NCI-H345 (cell line): ENCODE measurements at regions not wholly inside any gene's neighbourhood (a gene's known extent, or its start where the extent isn't known, plus 50 kb on each side); places are given as distances from the start of the nearest gene placed in this dataset.

Experiments
- DNase-seq: peaks from one replicate; lab custom pipeline; 2025; lab: John Stamatoyannopoulos, UW

DNA sequence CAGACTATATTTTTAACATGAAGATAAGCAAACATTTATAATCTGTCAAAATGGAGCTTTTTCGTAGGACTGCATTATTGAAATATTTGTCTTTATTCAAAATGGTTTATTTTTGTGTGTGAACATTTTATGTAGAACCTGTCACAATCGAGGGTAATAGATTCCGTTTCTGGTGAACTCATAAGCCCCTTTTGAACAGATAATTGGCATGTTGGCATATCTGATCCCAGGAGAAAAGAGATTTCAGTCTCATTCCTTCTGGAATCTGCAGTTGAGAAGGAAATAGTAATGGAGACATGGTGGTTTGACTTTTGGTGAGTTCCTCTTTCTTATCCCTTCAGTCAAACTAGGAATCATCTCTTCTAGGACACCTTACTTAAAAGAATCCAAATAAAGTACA is 427.9 kb upstream of the B3GALT2 start:
- DNase-seq = no peak

- no peak for DNase-seq
Measured at GRCh38 chr1:193613041-193613440, 426.6 kb upstream of the B3GALT2 start.

DNA sequence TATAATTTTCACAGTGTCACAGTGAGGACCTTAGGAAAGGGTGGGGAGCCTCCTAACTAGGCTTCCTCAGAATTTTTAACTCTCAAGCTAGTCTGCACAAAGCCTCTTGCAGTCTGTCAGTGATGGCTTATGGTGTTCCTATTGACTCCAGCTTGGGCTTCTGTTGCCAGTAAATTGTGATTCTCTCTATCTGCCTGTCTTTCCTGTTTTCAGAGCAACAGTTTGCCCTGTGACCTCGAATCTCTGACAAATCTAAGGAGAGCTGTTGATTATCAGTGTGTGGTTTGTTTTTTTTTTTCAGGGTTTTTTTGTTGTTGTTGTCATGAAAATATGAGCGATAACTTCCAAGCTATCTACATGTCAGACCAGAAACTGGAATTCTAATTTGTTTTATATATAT is 423.2 kb upstream of the B3GALT2 start:
- DNase-seq = no peak

- DNase-seq = no peak
Measured at GRCh38 chr1:193607787-193608186, 421.4 kb upstream of the B3GALT2 start.

- no peak for DNase-seq
Measured at GRCh38 chr1:193606035-193606434, 419.6 kb upstream of the B3GALT2 start.

DNA sequence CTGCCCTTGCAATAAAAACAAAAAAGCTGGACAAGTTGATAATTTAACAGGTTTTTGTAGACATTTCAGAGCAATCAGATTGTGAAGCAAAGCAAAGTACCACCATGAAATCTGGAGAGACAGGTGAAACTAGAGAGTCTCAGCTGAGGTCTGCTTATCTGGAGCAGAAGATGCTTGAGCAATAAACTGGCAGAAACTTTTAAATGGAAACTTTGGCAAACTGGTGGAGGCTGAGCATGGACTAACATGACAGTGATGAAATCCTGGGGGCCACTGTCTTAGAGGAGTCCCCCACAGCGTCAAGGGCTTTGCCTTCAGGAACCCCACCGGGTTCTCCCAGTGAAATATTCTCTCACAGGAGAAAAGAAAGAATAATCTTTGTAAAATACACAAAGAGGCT is 416.3 kb upstream of the B3GALT2 start:
- no peak for DNase-seq

GRCh38 chr1:193593147-193593885 is 406.9 kb upstream of the B3GALT2 start:
- DNase-seq = no peak

GRCh38 chr1:193592317-193592716 is 405.9 kb upstream of the B3GALT2 start:
- DNase-seq = no peak

GRCh38 chr1:193590102-193590501 is 403.7 kb upstream of the B3GALT2 start:
- DNase-seq = peak; percentile 20

DNA sequence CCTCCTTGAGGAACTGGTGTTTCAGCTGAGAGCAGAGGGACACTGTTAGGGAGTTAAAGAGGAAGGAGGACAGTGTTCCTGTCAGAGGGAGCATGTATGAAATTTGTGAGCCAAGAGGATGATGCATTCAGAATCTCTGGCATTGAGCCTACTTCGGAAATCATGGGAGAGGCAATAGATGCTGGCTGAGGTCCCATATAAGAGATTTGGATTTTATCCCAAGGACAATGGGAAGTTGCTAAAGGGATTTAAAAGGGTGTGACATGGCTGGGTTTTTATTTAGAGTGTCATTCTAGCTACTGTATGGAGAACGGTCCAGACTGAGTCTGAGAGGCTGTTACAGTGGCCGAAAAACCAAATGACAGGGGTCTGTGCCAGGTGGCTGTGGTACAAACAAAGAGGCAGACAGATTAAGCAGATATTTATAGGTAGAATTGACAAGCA is 403.2 kb upstream of the B3GALT2 start:
- DNase-seq = peak; percentile 65

DNA sequence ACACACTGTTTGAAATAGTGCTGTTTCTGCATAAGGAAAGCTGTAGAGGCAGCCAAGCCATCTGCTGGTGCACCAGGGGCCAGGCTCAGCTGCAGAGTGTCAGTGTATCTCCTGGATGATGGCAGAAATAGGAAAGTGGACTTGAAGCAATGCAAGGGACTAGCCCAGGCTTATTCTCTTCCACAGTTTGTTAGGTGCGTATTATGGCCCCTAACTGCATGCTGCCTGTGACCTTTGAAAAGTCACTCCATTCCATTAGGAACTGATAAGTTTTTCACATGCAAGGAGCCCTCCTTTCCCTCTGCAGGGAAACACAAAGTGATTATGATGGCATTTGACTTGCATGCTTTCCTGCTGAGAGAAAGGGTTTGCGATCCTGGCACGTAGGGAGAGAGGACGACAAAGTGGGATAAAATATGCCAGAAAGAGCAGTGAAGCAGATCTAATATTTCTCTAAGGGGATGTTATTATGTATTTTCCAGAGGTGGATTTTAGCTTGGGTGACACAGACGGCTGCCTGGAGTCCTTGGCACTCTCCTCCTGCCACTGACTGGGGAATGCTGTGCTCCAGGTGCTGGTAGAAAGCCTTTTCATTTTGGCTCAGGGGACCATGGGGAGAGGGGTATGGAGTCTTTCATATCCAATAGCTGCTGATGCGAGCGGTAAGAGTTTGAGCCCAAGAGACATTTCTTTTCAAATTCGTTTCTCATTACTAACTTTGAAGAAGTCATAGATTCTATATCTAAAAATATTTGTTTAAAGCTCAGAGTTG is 402.1 kb upstream of the B3GALT2 start:
- DNase-seq = peak; percentile 15

DNA sequence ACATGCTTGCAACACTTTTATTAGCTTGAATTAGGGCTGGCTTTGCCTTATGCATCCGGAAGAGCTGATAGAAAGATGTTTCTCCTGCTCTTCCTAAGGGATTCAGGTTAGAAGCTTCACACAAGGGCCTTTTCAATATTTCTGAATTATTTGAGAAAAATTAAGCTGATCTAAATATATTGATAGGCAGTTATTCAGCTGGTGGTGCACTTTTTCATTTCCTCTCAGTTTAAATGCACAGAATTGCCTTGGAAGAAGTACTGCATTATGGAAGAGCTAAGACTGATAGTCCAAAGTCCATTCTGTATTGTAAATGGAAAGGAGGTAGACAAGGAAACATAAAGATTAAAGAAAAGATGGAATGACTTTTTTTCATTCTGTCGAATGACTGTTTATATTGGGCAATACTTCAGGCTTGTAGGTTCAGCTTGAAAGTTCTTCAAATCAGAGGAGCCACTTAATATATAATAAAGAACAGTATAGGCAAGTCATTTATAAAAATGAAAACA is 398.4 kb upstream of the B3GALT2 start:
- DNase-seq = no peak

GRCh38 chr1:193581341-193581740 is 394.9 kb upstream of the B3GALT2 start:
- DNase-seq = no peak

DNA sequence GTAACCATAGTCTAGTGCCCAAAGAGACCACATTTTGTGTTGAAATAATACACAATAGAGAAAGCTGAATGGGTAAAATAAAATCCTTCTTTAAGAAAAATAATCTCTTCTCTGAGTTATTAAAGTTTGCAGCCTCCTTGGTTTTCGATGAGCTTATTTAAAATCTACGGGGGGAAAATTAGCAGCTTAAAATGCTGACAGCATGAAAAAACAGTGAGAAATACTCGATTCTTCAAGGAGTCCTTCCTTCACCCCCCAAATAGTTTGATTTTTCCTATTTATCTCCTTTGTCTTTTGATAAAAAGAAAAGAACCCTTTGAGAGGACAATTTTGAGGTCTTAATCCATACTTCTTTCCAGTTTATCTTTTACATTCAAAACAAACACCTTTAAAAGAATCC is 394.0 kb upstream of the B3GALT2 start:
- no peak for DNase-seq

DNA sequence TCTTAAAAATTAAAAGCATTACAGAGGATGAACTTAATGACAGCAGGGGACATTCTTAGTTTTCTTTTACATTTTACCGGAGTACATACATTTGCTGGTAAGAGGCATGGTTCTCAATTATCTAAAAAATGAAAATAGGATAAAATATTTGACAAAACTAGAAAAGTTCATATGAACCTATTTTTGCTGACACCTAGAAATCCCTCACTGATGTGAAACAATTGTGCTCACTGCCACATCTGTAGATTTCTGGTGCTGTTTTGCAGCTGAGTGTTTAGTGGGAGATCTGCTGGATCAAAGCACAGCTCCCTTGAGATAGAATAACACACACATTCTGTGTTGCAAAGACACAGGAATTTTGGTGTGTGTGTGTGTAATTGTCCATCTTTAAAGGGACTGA is 392.9 kb upstream of the B3GALT2 start:
- no peak for DNase-seq

GRCh38 chr1:193574913-193575312 is 388.5 kb upstream of the B3GALT2 start:
- no peak for DNase-seq

- DNase-seq = no peak
Measured at GRCh38 chr1:193569983-193570269, 383.5 kb upstream of the B3GALT2 start.

GRCh38 chr1:193569096-193569982 is 382.9 kb upstream of the B3GALT2 start:
- no peak for DNase-seq

- DNase-seq = no peak
Measured at GRCh38 chr1:193568512-193568911, 382.1 kb upstream of the B3GALT2 start.

DNA sequence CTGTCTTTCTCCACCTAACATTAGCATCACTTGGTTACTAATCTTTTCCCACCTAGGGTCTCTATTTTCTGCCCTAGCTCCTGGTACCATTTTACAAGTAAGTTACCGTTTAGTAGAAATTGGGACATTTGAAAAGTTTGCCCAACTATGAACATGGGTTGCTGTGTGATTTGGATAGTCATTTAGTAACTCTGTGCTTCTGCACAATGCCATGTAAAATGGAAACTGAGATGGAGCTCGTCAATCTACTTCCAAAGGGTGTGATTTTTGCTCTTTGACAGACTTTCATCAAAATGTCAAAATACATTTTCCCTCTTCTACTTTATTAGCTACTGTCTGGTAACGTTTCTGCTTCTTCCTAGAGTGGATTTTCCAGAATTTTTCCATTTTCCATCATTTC is 381.5 kb upstream of the B3GALT2 start:
- no peak for DNase-seq

- no peak for DNase-seq
Measured at GRCh38 chr1:193566735-193567134, 380.3 kb upstream of the B3GALT2 start.

- DNase-seq = no peak
Measured at GRCh38 chr1:193565971-193566577, 379.7 kb upstream of the B3GALT2 start.
